ENCODE measurements at regions not wholly inside any gene's neighbourhood (a gene's known extent, or its start where the extent isn't known, plus 50 kb on each side); places are given as distances from the start of the nearest gene placed in this dataset.

DNA sequence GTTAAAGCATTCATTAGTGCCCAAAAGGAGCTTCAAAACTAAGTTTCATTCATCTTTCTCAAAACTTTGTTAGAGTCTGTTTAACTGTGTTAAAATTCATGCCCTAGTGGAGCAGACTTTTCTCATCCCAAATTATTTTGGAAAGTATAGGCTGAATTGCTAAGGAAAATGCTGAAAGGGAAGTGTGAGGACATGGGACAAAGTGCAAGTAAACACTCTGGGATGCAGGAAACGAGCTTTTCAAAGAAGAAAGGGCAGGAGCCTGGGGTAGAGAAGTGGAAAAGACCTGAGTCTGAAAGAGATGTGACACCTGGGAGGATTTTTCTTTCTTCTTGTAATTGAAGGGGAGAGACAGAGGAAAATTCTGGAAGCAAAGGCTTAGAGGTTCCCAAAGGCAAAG lies 93.1 kb upstream of the ANKRD1 start:
- Histone ChIP-seq H3K36me3 (ENCODE audit: insufficient read depth, low read length) (no peaks in the 10 kb centered on the region), H3K4me3 (ENCODE audit: low read length, poor library complexity, severe bottlenecking) (no peak overlapping the region), H3K9me3 (ENCODE audit: insufficient read depth, low read depth, low read length) (no peaks in the 10 kb centered on the region), H4K20me1 (ENCODE audit: insufficient read depth, low read length, poor library complexity, severe bottlenecking) (no peaks in the 10 kb centered on the region), H3K4me2 (ENCODE audit: low read depth, low read length, poor library complexity, severe bottlenecking) (no peak overlapping the region), H3K9me2 (replicated peaks; ENCODE audit: low read depth, low read length) (no peaks in the 10 kb centered on the region), H3K9ac (ENCODE audit: low read depth, low read length, poor library complexity, severe bottlenecking) (no peak overlapping the region), H3K4me1 (ENCODE audit: insufficient read depth, low read length, poor library complexity, severe bottlenecking) (no peaks in the 10 kb centered on the region), H3K79me2 (ENCODE audit: insufficient read depth, low read length) (no peaks in the 10 kb centered on the region), H3K27me3 (ENCODE audit: insufficient read depth, low read length, poor library complexity, severe bottlenecking) (no peaks in the 10 kb centered on the region), H3F3A (ENCODE audit: low read depth) (no peaks in the 10 kb centered on the region), H2AFZ (ENCODE audit: low read length) (no peak overlapping the region)
- no peak for TF ChIP-seq EZH2phosphoT487 (IDR thresholded peaks at IDR 0.05; ENCODE audit: borderline replicate concordance)
- no peak for TF ChIP-seq CTCF (conservative IDR thresholded peaks at IDR 0.05; ENCODE audit: low read length)

DNA sequence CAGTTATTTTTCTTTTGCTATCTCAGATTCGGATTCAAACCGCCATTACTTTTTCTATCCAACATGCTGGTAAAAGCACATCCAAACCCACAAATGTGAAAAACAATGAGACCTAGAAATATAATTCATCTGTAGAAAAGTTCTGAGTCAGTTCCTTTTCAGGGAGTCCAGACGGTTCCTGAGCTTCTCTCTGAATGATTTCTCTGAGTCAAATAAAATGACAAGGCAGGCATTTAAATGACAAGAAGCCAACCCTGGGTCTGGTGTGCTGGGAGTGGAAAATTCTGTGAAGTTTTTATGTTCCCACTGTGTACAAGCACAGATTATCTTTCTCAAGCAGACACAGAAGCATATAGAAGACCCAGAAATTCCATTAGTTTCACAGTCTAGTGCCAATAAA lies 96.3 kb upstream of the ANKRD1 start:
- no peaks in the 10 kb centered on the region for H3K9me2 ChIP-seq (replicated peaks; ENCODE audit: low read depth, low read length)
- TF ChIP-seq CTCF (conservative IDR thresholded peaks at IDR 0.05; ENCODE audit: low read length), result no peak
- no peak for TF ChIP-seq EZH2phosphoT487 (IDR thresholded peaks at IDR 0.05; ENCODE audit: borderline replicate concordance)
- H3K4me3 ChIP-seq (ENCODE audit: low read length, poor library complexity, severe bottlenecking), result no peak overlapping the region
- H3K36me3 ChIP-seq (ENCODE audit: insufficient read depth, low read length), result no peaks in the 10 kb centered on the region
- no peak overlapping the region for H3K9ac ChIP-seq (ENCODE audit: low read depth, low read length, poor library complexity, severe bottlenecking)
- no peak overlapping the region; the same call in 1 of the 2 replicates for H2AFZ ChIP-seq (ENCODE audit: low read length)
- H4K20me1 ChIP-seq (ENCODE audit: insufficient read depth, low read length, poor library complexity, severe bottlenecking), result no peaks in the 10 kb centered on the region
- H3K27me3 ChIP-seq (ENCODE audit: insufficient read depth, low read length, poor library complexity, severe bottlenecking), result no peaks in the 10 kb centered on the region
- no peak overlapping the region for H3K4me2 ChIP-seq (ENCODE audit: low read depth, low read length, poor library complexity, severe bottlenecking)
- no peaks in the 10 kb centered on the region for H3K9me3 ChIP-seq (ENCODE audit: insufficient read depth, low read depth, low read length)
- no peaks in the 10 kb centered on the region for H3K4me1 ChIP-seq (ENCODE audit: insufficient read depth, low read length, poor library complexity, severe bottlenecking)
- no peaks in the 10 kb centered on the region for H3K79me2 ChIP-seq (ENCODE audit: insufficient read depth, low read length)
- no peaks in the 10 kb centered on the region for H3F3A ChIP-seq (ENCODE audit: low read depth)

DNA sequence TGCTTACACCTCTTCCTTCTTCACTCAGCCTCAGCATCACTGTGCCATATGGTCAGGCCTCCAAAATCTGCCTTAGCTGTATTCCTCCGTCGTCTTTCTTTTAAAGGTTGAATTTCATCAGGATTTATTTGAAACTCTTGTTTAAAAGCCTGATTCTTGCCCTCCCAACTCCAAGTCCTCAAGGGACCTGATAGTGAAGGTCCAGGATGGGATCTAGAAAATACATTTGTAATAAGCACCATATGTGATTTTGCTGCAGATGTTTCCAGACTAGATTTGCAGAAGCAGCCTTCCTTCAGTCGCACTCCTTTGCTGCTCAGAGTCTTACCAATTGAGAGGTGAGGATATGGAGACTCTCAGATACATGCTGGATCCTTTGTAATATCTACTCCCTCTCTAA lies 101.0 kb upstream of the ANKRD1 start:
- Histone ChIP-seq H3K9me2 (replicated peaks; ENCODE audit: low read depth, low read length) (no peaks in the 10 kb centered on the region), H3K36me3 (ENCODE audit: insufficient read depth, low read length) (no peaks in the 10 kb centered on the region), H4K20me1 (ENCODE audit: insufficient read depth, low read length, poor library complexity, severe bottlenecking) (no peaks in the 10 kb centered on the region), H3K27me3 (ENCODE audit: insufficient read depth, low read length, poor library complexity, severe bottlenecking) (no peaks in the 10 kb centered on the region), H3K4me1 (ENCODE audit: insufficient read depth, low read length, poor library complexity, severe bottlenecking) (peaks cover 4% of the 10 kb centered on the region), H3K9me3 (ENCODE audit: insufficient read depth, low read depth, low read length) (no peaks in the 10 kb centered on the region), H2AFZ (ENCODE audit: low read length) (no peak overlapping the region; the same call in 1 of the 2 replicates), H3F3A (ENCODE audit: low read depth) (no peaks in the 10 kb centered on the region), H3K4me2 (ENCODE audit: low read depth, low read length, poor library complexity, severe bottlenecking) (no peak overlapping the region), H3K9ac (ENCODE audit: low read depth, low read length, poor library complexity, severe bottlenecking) (no peak overlapping the region), H3K4me3 (ENCODE audit: low read length, poor library complexity, severe bottlenecking) (no peak overlapping the region), H3K79me2 (ENCODE audit: insufficient read depth, low read length) (no peaks in the 10 kb centered on the region)
- TF ChIP-seq EZH2phosphoT487 (IDR thresholded peaks at IDR 0.05; ENCODE audit: borderline replicate concordance) (no peak), CTCF (conservative IDR thresholded peaks at IDR 0.05; ENCODE audit: low read length) (no peak)

Data from Loucy (cell line).